IMR-90 (cell line): ENCODE measurements at regions not wholly inside any gene's neighbourhood (a gene's known extent, or its start where the extent isn't known, plus 50 kb on each side); places are given as distances from the start of the nearest gene placed in this dataset.

Experiments used
- ATAC-seq: fragments of 200-7000 bp; cut with Tn5 transposase; 2 replicates; pipeline ENCODE4 v1.9.1; 2020; ENCODE audit warnings: low read depth, mild to moderate bottlenecking, moderate library complexity
- BruUV-seq: library from RNA; stranded (reverse); fragments of 400-500 nt; replicated peaks from 2 replicates; lab custom pipeline; 2021; lab: Mats Ljungman, UMichigan
- CTCF ChIA-PET: fragments of 300-600 bp; formaldehyde crosslinking; extraction: SDS; loops from one replicate; lab custom pipeline; 2021; ENCODE audit warnings: antibody characterized with exemption; lab: Yijun Ruan, JAX
- POLR2A ChIA-PET: fragments of 300-600 bp; sonication (Branson Sonifier 250); formaldehyde crosslinking; loops from one replicate; lab custom pipeline; 2022; ENCODE audit warnings: antibody characterized with exemption; ENCODE audit not compliant: unreplicated experiment; lab: Charles Lee
- DNase-seq: peaks from one replicate; pipeline ENCODE4 v3.0.0; 2013
- H2AFZ ChIP-seq: replicated peaks from 2 replicates; pipeline ENCODE3; 2013; ENCODE audit warnings: low read length, mild to moderate bottlenecking; ENCODE audit not compliant: poor library complexity
- H2AK5ac ChIP-seq: 2 replicates; pipeline ENCODE4 v1.6.1; 2013; ENCODE audit warnings: low read depth, low read length, inconsistent platforms
- H2AK9ac ChIP-seq: replicated peaks from 2 replicates; pipeline ENCODE3; 2013; ENCODE audit warnings: mild to moderate bottlenecking, low read depth, low read length, moderate library complexity; ENCODE audit not compliant: poor library complexity
- H2BK120ac ChIP-seq: 2 replicates; pipeline ENCODE4 v1.6.1; 2013; ENCODE audit warnings: low read depth, low read length, inconsistent platforms
- H2BK15ac ChIP-seq: 3 replicates; pipeline ENCODE4 v1.6.1; 2013; ENCODE audit warnings: low read depth, low read length, inconsistent platforms
- H2BK20ac ChIP-seq: 2 replicates; pipeline ENCODE4 v1.6.1; 2013; ENCODE audit warnings: low read depth, mild to moderate bottlenecking, inconsistent platforms, low read length, moderate library complexity
- H2BK5ac ChIP-seq: 2 replicates; pipeline ENCODE4 v1.6.1; 2013; ENCODE audit warnings: mild to moderate bottlenecking, low read depth, low read length, inconsistent platforms; ENCODE audit not compliant: poor library complexity, severe bottlenecking
- H3K14ac ChIP-seq: replicated peaks from 2 replicates; pipeline ENCODE4 v1.6.1; 2013; ENCODE audit warnings: low read depth, low read length, inconsistent platforms
- H3K18ac ChIP-seq: 2 replicates; pipeline ENCODE4 v1.6.1; 2013; ENCODE audit warnings: low read depth, low read length, control low read depth
- H3K23ac ChIP-seq: 2 replicates; pipeline ENCODE4 v1.6.1; 2013; ENCODE audit warnings: low read depth, low read length, inconsistent platforms
- H3K27ac ChIP-seq: 2 replicates; pipeline ENCODE4 v1.5.1; 2013; ENCODE audit warnings: mild to moderate bottlenecking, control low read depth, low read length; ENCODE audit not compliant: insufficient read depth
- H3K27me3 ChIP-seq: 2 replicates; pipeline ENCODE4 v1.6.1; 2013; ENCODE audit warnings: low read length; ENCODE audit not compliant: control insufficient read depth, insufficient read depth
- H3K36me3 ChIP-seq: 2 replicates; pipeline ENCODE4 v1.6.1; 2013; ENCODE audit warnings: low read length, mixed read lengths; ENCODE audit not compliant: control insufficient read depth, insufficient read depth
- H3K4ac ChIP-seq: 2 replicates; pipeline ENCODE4 v1.6.1; 2013; ENCODE audit warnings: low read depth, low read length, inconsistent platforms
- H3K4me1 ChIP-seq: 2 replicates; pipeline ENCODE4 v1.6.1; 2013; ENCODE audit warnings: low read length, mixed read lengths; ENCODE audit not compliant: control insufficient read depth, insufficient read depth
- H3K4me2 ChIP-seq: 2 replicates; pipeline ENCODE4 v1.6.1; 2013; ENCODE audit warnings: low read depth, mild to moderate bottlenecking, control low read depth, low read length, moderate library complexity
- H3K4me3 ChIP-seq: 2 replicates; pipeline ENCODE4 v1.5.1; 2013; ENCODE audit warnings: low read depth, mild to moderate bottlenecking, control low read depth, low read length, moderate library complexity; ENCODE audit not compliant: insufficient read depth
- H3K56ac ChIP-seq: 2 replicates; pipeline ENCODE4 v1.6.1; 2013; ENCODE audit warnings: low read length, inconsistent platforms; ENCODE audit not compliant: insufficient read depth; ENCODE audit errors: extremely low read depth
- H3K79me1 ChIP-seq, 2 experiments: 2 replicates each; pipeline ENCODE4 v1.6.1; 2013; ENCODE audit warnings: low read length in 2 of 2, inconsistent platforms in 1 of 2, low read depth in 1 of 2
- H3K9ac ChIP-seq: 2 replicates; pipeline ENCODE4 v1.6.1; 2013; ENCODE audit warnings: low read depth, low read length, control low read depth
- H3K9me1 ChIP-seq: 2 replicates; pipeline ENCODE4 v1.6.1; 2013; ENCODE audit warnings: low read length, inconsistent platforms; ENCODE audit not compliant: insufficient read depth
- H3K9me3 ChIP-seq: 2 replicates; pipeline ENCODE4 v1.6.1; 2013; ENCODE audit warnings: low read length; ENCODE audit not compliant: control insufficient read depth, insufficient read depth
- H4K20me1 ChIP-seq: 2 replicates; pipeline ENCODE4 v1.6.1; 2013; ENCODE audit warnings: low read length, inconsistent platforms; ENCODE audit not compliant: insufficient read depth
- H4K5ac ChIP-seq: 2 replicates; pipeline ENCODE4 v1.6.1; 2013; ENCODE audit warnings: mild to moderate bottlenecking, low read depth, low read length, control low read depth
- H4K8ac ChIP-seq, 2 experiments: 2 replicates each; pipeline ENCODE4 v1.6.1; 2013; ENCODE audit warnings: low read depth in 2 of 2, low read length in 2 of 2, control low read depth in 1 of 2, inconsistent platforms in 1 of 2
- H4K91ac ChIP-seq: 2 replicates; pipeline ENCODE4 v1.6.1; 2013; ENCODE audit warnings: low read depth, low read length, inconsistent platforms; ENCODE audit not compliant: insufficient read depth
- BHLHE40 ChIP-seq: fragments of 150-350 bp; IDR thresholded peaks from 2 replicates; pipeline ENCODE4 v1.6.1; 2016; ENCODE audit warnings: mild to moderate bottlenecking, low read depth, low read length
- CEBPB ChIP-seq: IDR thresholded peaks from 2 replicates; pipeline ENCODE4 v1.6.1; 2012; ENCODE audit warnings: low read depth, low read length, improper control_type of control experiment
- CHD1 ChIP-seq: IDR thresholded peaks from 2 replicates; pipeline ENCODE4 v1.6.1; 2012; ENCODE audit warnings: low read depth, low read length, improper control_type of control experiment
- ELK1 ChIP-seq: fragments of 150-350 bp; IDR thresholded peaks from 2 replicates; pipeline ENCODE4 v1.6.1; 2016; ENCODE audit warnings: low read depth, mild to moderate bottlenecking, low read length, moderate library complexity, borderline replicate concordance
- FOS ChIP-seq: fragments of 150-350 bp; IDR thresholded peaks from 2 replicates; pipeline ENCODE4 v1.6.1; 2016; ENCODE audit warnings: low read depth, low read length
- MAFK ChIP-seq: IDR thresholded peaks from 2 replicates; pipeline ENCODE4 v1.6.1; 2012; ENCODE audit warnings: low read depth, low read length, improper control_type of control experiment
- MAZ ChIP-seq: IDR thresholded peaks from 2 replicates; pipeline ENCODE4 v1.6.1; 2012; ENCODE audit warnings: low read depth, mild to moderate bottlenecking, low read length, improper control_type of control experiment, moderate library complexity, borderline replicate concordance
- MXI1 ChIP-seq: IDR thresholded peaks from 2 replicates; pipeline ENCODE4 v1.6.1; 2012; ENCODE audit warnings: low read depth, mild to moderate bottlenecking, low read length, moderate library complexity, borderline replicate concordance
- NFE2L2 ChIP-seq: fragments of 150-350 bp; IDR thresholded peaks from 2 replicates; pipeline ENCODE4 v1.6.1; 2016; ENCODE audit warnings: low read depth, mild to moderate bottlenecking, low read length
- POLR2A ChIP-seq: IDR thresholded peaks from 2 replicates; pipeline ENCODE4 v1.6.1; 2012; ENCODE audit warnings: mild to moderate bottlenecking, low read depth, low read length
- RAD21 ChIP-seq: IDR thresholded peaks from 2 replicates; pipeline ENCODE4 v1.6.1; 2012; ENCODE audit warnings: low read length, improper control_type of control experiment
- RCOR1 ChIP-seq: IDR thresholded peaks from 2 replicates; pipeline ENCODE4 v1.6.1; 2012; ENCODE audit warnings: mild to moderate bottlenecking, low read length, improper control_type of control experiment; ENCODE audit not compliant: insufficient replicate concordance
- RFX5 ChIP-seq: IDR thresholded peaks from 2 replicates; pipeline ENCODE4 v1.8.0; 2012; ENCODE audit warnings: low read depth, mild to moderate bottlenecking, low read length, moderate library complexity
- SMC3 ChIP-seq: fragments of 150-350 bp; IDR thresholded peaks from 2 replicates; pipeline ENCODE4 v1.6.1; 2016; ENCODE audit warnings: low read depth, mild to moderate bottlenecking, antibody characterized with exemption, low read length, moderate library complexity
- USF2 ChIP-seq: fragments of 150-350 bp; IDR thresholded peaks from 2 replicates; pipeline ENCODE4 v1.6.1; 2017; ENCODE audit warnings: mild to moderate bottlenecking, antibody characterized with exemption, low read length, low read depth
- WGBS, 2 experiments: methylation state at CpG; one replicate each; pipeline versions ENCODE4 v1.1.5 to v1.1.7; 2013; ENCODE audit warnings: missing lambda C conversion rate in 2 of 2; ENCODE audit not compliant: insufficient read length in 1 of 2; ENCODE audit errors: extremely low coverage in 2 of 2; 5-methylcytosine and 5-hydroxymethylcytosine counted together
- dilution Hi-C: fragments of 300-500 bp; cut with HindIII; formaldehyde crosslinking; loops from one replicate; pipeline ENCODE4 v1.14.3; 2018; ENCODE audit warnings: low sequenced_read_pairs; ENCODE audit not compliant: unreplicated experiment
- in situ Hi-C: fragments of 300-500 bp; cut with MboI; formaldehyde crosslinking; loops from 3 replicates; pipeline ENCODE4 v1.14.3; 2019; ENCODE audit warnings: low sequenced_read_pairs, inconsistent platforms, mixed read lengths
- intact Hi-C: fragments of 100-400 bp; cut with micrococcal nuclease; formaldehyde crosslinking; loops from 2 replicates; pipeline ENCODE4 v1.10.0; 2022
- TF ChIP-seq, protein P1 (sequence below): conservative IDR thresholded peaks from 2 replicates; pipeline ENCODE4 v1.5.1; 2012; ENCODE audit warnings: mild to moderate bottlenecking, low read depth, low read length, improper control_type of control experiment

- H4K5ac ChIP-seq = no peak overlapping the region
- no peaks in the 10 kb centered on the region for H4K20me1 ChIP-seq
- H2BK5ac ChIP-seq = no peak overlapping the region
- H3K36me3 ChIP-seq = no peaks in the 10 kb centered on the region
- no peak for DNase-seq
- no peaks in the 10 kb centered on the region for H3K79me1 ChIP-seq
- POLR2A ChIA-PET = no interaction called here
- ATAC-seq = no peak
- no peak overlapping the region for H3K14ac ChIP-seq
- no peak overlapping the region for H3K4me2 ChIP-seq
- H2AK5ac ChIP-seq = no peak overlapping the region
- dilution Hi-C loops (no loop called here), in situ Hi-C loops (no loop called here), intact Hi-C loops (no loop called here)
- no peak overlapping the region for H3K4ac ChIP-seq
- peaks cover 1% of the 10 kb centered on the region for H3K9me3 ChIP-seq
- no CpG with 5 or more reads among the region's 5 CpGs for WGBS, 2 experiments
- peaks cover 28% of the 10 kb centered on the region for H3K27me3 ChIP-seq
- H3K9ac ChIP-seq = no peak overlapping the region
- CTCF ChIA-PET = interaction anchor here (0.6 to 0.7 kb wide), 2 partner anchors 10 to 121 kb away, joined by 3 to 4 read pairs; no protein-coding TSS in a partner anchor
- no peak overlapping the region for H3K4me3 ChIP-seq
- no peak overlapping the region for H2AK9ac ChIP-seq
- H2BK120ac ChIP-seq = no peak overlapping the region
- 0 out of 2 replicates have a peak, but pooled peaks cover 3% of the 10 kb centered on the region for H3K9me1 ChIP-seq
- no peak overlapping the region for H4K8ac ChIP-seq
- H3K4me1 ChIP-seq = peaks cover 4% of the 10 kb centered on the region; the same call in 1 of the 2 replicates
- no peak overlapping the region for H2BK20ac ChIP-seq
- H3K27ac ChIP-seq = no peak overlapping the region
- TF ChIP-seq BHLHE40 (no peak), ELK1 (no peak), MAFK (no peak), MAZ (no peak), MXI1 (no peak), FOS (no peak), SMC3 (no peak), RAD21 (no peak), NFE2L2 (no peak), POLR2A (no peak), RFX5 (no peak), CHD1 (no peak), USF2 (no peak), CEBPB (no peak), RCOR1 (no peak)
- TF ChIP-seq, protein P1, sequence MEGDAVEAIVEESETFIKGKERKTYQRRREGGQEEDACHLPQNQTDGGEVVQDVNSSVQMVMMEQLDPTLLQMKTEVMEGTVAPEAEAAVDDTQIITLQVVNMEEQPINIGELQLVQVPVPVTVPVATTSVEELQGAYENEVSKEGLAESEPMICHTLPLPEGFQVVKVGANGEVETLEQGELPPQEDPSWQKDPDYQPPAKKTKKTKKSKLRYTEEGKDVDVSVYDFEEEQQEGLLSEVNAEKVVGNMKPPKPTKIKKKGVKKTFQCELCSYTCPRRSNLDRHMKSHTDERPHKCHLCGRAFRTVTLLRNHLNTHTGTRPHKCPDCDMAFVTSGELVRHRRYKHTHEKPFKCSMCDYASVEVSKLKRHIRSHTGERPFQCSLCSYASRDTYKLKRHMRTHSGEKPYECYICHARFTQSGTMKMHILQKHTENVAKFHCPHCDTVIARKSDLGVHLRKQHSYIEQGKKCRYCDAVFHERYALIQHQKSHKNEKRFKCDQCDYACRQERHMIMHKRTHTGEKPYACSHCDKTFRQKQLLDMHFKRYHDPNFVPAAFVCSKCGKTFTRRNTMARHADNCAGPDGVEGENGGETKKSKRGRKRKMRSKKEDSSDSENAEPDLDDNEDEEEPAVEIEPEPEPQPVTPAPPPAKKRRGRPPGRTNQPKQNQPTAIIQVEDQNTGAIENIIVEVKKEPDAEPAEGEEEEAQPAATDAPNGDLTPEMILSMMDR = no peak
- no TSS peak for BruUV-seq
- no peak overlapping the region for H2AFZ ChIP-seq
- H3K56ac ChIP-seq = no peak overlapping the region
- no peak overlapping the region for H3K23ac ChIP-seq
- H3K18ac ChIP-seq = no peak overlapping the region
- no peak overlapping the region for H4K91ac ChIP-seq
- H2BK15ac ChIP-seq = no peak overlapping the region
Measured at GRCh38 chr22:27651486-27651885, 150.1 kb downstream of the MN1 start.
